CD4-positive, alpha-beta T cell treated with Interleukin-4 for 1 hour (primary cell): ENCODE measurements at regions not wholly inside any gene's neighbourhood (a gene's known extent, or its start where the extent isn't known, plus 50 kb on each side); places are given as distances from the start of the nearest gene placed in this dataset.
"Not testable (repeated sequence)": the region's sequence is repeated elsewhere in the genome, so short reads cannot be mapped to it uniquely, and the experiment has no call there.

Source experiments
- DNase-seq, 2 donors: peaks; one replicate each; pipeline ENCODE4 v3.0.0-alpha.2; 2020 to 2022

GRCh38 chr21:28151758-28152157 lies 840.9 kb downstream of the LTN1 start:
- DNase-seq = no peak

DNA sequence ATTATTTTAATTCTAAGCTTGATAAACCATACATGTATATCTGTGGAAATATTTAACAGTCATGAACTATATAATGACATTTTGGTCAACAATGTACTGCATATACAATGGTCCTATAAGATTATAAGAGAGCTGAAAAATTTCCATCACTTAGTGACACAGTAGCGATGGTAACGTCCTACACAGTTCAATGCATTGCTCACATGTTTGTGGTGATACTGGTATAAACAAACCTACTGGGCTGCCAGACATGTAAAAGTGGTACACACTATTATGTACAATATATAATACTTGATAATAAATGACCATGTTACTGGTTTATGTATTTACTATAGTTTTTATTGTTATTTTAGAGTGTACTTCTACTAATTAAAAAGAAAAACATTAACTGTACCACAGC lies 841.9 kb downstream of the LTN1 start:
- no peak for DNase-seq

DNA sequence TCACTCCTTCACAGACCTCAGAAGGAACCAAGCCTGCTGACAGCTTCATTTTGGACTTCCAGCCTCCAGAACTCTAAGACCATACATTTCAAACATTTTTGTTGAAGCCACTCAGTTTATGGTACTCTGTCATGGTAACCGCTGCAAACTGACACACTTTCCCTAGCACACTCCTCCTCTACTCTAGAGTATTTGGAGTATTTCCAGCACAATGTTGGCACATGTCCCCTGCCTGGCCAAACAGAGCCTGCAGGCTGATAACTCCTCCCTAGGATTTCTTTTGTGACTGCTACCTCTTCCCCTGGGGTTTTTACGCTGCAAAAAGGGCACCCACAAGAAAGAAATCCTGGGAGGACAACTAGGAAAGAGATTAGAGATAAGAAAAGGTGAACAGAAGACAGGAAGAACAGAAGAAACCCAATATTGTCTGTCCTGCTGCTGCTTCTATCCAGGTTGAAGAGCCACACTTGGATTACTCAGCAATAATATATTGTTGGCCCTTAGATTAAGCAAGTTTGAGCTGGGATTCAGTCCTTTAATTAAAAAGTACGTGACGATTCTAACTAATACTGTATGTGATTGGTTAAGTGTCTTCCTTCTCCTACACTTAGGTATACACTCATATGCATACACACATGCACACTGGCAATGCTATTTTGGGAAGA lies 844.1 kb downstream of the LTN1 start:
- DNase-seq = no peak

- DNase-seq = no peak
Observed at GRCh38 chr21:28144653-28145052, 848.0 kb downstream of the LTN1 start.

DNA sequence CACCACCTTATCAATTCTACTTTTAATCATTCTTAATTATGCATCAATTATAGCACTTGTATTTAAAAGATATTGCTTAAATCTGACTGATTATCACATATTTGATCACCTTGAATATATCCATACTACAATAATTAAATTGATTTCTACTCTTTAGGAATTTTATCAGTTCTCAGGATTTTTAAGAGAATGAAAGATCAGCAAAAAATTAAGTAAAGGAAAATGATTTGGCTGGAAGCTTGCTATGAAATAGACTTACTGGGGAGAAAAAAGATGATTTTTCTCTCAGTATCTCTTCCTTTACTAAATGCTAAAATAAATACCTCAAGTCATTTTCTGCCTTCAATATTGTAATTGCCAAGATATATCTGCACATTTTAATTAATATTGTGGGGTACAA lies 848.6 kb downstream of the LTN1 start:
- no peak for DNase-seq

DNA sequence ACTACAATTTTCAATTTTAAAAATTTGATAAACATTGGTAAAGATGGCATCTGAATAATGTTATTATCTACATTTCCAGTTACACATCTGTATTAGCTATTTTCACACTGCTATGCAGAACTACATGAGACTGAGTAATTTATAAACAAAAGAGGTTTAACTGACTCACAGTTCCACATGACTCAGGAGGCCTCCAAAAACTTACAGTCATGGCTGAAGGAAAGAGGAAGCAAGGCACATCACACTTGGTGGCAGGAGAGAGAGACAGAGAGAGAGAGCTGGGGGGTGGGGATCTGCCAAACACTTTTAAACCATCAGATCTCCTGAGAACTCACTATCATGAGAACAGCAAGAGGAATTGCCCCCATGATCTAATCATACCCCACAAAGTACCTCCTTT lies 850.0 kb downstream of the LTN1 start:
- peak in 1 of 2 donors; percentile 46 for DNase-seq

DNA sequence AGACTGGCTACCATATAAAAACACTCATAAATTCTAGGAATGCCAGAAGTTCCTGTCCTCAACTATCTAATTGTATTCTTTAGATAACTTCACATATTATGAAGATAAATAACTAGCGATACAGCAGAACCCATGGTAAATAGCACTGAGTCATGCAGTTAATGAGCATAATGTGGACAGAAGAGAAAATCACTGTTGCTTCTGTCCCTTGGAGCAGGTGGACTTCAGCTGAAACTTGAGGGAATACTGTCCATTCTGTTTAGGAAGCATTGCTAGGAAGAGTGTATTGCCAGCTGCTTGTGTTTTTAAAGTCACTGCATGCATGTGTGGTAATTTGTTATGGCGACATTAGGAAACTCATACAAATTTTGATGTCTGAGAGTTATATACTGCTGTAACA lies 854.4 kb downstream of the LTN1 start:
- no peak for DNase-seq

DNA sequence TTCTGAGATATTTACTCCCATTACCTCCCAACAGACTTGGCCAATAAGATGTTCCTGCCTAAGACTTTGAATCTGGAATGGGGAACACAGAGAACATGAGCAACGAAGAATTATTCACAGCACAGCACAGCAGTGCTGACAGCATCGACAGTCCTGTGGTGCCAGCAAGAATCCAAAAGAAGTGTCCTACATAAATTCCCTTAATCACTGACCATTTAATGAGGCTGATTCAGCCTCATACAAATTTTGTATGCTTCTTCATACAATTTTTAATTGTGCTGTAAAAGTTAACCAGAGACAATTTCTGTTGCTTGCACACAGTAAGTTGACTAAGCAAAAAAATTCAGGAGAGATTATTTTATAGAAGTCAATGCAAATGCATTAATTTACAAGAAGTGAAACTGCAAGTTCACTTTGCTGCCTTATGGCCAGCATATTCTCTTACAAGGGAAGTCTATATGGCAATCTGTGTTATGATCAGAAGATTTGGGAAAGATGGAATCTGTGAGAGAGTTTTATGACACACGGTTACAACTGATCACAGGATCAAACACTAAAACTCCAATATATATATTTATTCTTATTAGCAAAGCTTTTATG lies 855.9 kb downstream of the LTN1 start:
- DNase-seq = no peak

DNA sequence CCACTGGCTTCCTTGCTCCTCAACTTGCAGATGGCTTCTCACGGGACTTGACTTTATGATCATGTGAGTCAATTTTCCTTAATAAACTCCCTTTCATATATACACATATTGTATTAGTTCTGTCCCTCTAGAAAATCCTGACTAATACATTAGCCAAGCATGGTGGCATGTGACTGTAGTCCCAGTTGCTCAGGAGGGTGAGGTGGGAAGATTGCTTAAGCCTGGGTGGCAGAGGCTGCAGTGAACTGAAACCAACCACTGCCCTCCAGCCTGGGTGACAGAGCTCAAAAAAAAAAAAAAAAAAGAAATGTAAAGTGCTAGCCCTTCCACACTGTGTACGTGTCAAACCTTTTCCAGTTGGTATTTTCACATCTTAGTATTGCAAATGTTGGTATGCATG lies 857.0 kb downstream of the LTN1 start:
- DNase-seq = peak in 1 of 2 donors; percentile 27

- DNase-seq = no peak
Observed at GRCh38 chr21:28133116-28133515, 859.6 kb downstream of the LTN1 start.

GRCh38 chr21:28132713-28133112 lies 860.0 kb downstream of the LTN1 start:
- no peak for DNase-seq

- no peak for DNase-seq
Observed at GRCh38 chr21:28127175-28127785, 865.4 kb downstream of the LTN1 start.

DNA sequence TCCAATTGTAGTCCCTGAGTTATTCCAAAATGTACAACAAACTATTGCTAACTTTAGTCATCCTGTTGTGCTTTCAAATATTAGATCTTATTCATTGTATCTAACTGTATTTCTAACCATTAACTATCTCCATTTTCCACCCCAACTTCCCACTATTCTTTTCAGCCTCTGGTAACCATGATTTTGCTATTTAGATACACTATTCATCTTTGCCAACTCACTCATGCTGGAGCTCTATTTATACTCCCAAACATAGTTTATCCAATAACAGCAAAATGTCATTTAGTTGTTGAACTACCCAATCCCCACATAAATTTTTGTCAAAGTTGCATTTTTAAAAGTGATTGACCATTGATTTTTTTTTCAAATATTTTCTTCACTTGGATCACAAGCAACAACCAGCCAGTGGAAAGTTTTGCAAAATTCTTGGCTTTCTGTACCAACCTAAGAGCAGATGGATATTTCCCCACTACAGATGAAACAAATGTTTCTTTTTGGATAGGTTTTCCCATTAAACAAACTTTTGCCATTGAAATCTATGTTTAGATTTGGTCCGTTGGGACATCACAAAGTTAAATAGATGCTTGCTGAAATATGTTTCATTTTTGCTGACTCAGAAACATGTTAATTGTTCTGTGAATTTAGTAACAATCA lies 866.0 kb downstream of the LTN1 start:
- DNase-seq = no peak

DNA sequence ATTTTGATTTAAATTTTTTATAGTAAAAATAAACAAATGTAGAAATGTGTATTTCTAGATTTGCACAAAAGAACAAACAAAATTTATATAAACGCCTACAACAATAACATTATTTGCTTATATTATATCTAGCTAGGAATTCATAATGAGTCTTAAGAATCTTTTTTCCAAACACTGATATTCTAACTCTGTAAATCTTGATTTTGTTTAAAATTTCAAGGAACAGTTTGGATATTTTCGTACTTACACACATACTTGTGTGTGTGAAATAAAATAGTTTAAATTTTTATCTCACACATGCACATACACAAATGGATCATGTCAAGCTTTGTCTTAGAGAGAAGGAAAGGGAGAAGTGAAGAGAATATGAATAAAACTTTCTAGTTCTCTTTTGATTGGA lies 868.1 kb downstream of the LTN1 start:
- DNase-seq = no peak

DNA sequence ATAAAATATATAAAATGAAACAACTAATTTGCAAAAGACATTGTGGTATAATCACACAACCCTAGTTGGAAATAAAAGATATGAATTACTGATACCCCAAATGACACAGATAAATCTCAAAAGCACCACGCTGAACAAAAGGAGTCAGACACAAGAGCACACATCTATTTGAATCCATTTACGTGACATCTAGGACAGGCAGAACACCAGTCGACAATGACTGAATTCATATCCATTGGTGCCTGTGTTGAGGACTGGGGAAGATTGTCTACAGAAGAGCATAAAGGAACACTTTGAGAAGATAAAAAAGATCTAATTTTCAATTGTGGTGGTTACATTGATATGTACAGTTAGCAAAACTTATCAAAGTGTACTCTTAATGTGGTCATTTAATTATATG lies 874.1 kb downstream of the LTN1 start:
- DNase-seq = no peak

GRCh38 chr21:28114986-28115385 lies 877.7 kb downstream of the LTN1 start:
- DNase-seq = not testable (repeated sequence)

GRCh38 chr21:28113718-28114117 lies 879.0 kb downstream of the LTN1 start:
- DNase-seq = no peak

- no peak for DNase-seq
Observed at GRCh38 chr21:28112511-28112910, 880.2 kb downstream of the LTN1 start.

DNA sequence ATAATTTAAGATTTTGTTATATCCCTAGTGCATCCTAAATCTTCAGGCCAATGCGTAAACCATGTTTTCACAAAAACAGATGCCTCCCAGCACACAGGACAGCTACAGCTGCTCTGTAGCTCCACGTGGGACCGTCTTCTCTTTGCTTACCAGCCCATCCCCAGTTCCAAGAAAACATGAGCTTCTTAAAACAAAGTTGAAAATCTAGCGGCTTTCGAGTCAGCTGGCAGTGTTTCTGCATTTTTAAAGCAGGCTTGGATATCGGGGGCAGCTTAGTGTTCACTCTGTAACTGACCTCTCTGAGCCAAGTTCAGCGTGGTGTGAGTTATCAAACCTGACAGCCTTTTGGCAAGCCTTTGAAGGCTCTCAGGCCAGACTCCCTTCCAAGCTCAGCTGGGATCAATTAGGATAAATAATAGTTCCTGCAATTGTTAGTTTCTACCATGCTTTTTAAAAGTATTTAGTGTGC lies 881.5 kb downstream of the LTN1 start:
- DNase-seq = no peak

GRCh38 chr21:28110716-28111115 lies 882.0 kb downstream of the LTN1 start:
- DNase-seq = no peak

- no peak for DNase-seq
Observed at GRCh38 chr21:28110074-28110473, 882.6 kb downstream of the LTN1 start.

- DNase-seq = no peak
Observed at GRCh38 chr21:28106370-28106890, 886.2 kb downstream of the LTN1 start.

GRCh38 chr21:28104346-28104745 lies 888.3 kb downstream of the LTN1 start:
- no peak for DNase-seq

GRCh38 chr21:28100366-28100765 lies 892.3 kb downstream of the LTN1 start:
- DNase-seq = no peak
